ENCODE measurements at regions not wholly inside any gene's neighbourhood (a gene's known extent, or its start where the extent isn't known, plus 50 kb on each side); places are given as distances from the start of the nearest gene placed in this dataset.

- Histone ChIP-seq H3K4me3 (no peak overlapping the region), H3K27ac (no peak overlapping the region), H3K4me1 (no peaks in the 10 kb centered on the region), H3K36me3 (no peaks in the 10 kb centered on the region), H3K27me3 (no peaks in the 10 kb centered on the region), H3K9me3 (no peaks in the 10 kb centered on the region)
- ATAC-seq (no peak), DNase-seq (no peak)
- no peak for TF ChIP-seq CTCF (IDR thresholded peaks at IDR 0.05)
- no peak for TF ChIP-seq POLR2A (IDR thresholded peaks at IDR 0.05)
- 88% methylated on average over 1 of the region's 1 CpG for WGBS (ENCODE audit: insufficient coverage, low coverage, low lambda C conversion rate, missing lambda C conversion rate)
- intact Hi-C loops (cut with DNase I) = no loop called here
These were observed 50.5 kb upstream of the PZP start for GRCh38 chr12:9258676-9259075.

Small RNA genes lying in the stretch of these regions (small RNA-seq; reads per million reads assigned to genes)
- gene RF00072 = 0 reads per million in 2 experiments
